Neuron (in vitro differentiated cells): ENCODE measurements at regions not wholly inside any gene's neighbourhood (a gene's known extent, or its start where the extent isn't known, plus 50 kb on each side); places are given as distances from the start of the nearest gene placed in this dataset.
A peak's percentile ranks its signal among the peaks of the same experiment; 100 is the strongest.
"Not testable (repeated sequence)": the region's sequence is repeated elsewhere in the genome, so short reads cannot be mapped to it uniquely, and the experiment has no call there.

Experiments
- H2AFZ ChIP-seq: one replicate; pipeline ENCODE4 v1.6.1; 2013; ENCODE audit warnings: low read depth, mild to moderate bottlenecking, inconsistent platforms, low read length, moderate library complexity
- H3K27me3 ChIP-seq: one replicate; pipeline ENCODE4 v1.6.1; 2013; ENCODE audit warnings: low read length; ENCODE audit not compliant: insufficient read depth
- H3K36me3 ChIP-seq: one replicate; pipeline ENCODE4 v1.6.1; 2013; ENCODE audit warnings: low read length; ENCODE audit not compliant: insufficient read depth
- H3K4me1 ChIP-seq: one replicate; pipeline ENCODE4 v1.6.1; 2013; ENCODE audit warnings: low read length; ENCODE audit not compliant: insufficient read depth
- H3K4me3 ChIP-seq: 2 replicates; pipeline ENCODE4 v1.5.1; 2013; ENCODE audit warnings: mild to moderate bottlenecking, low read length, moderate library complexity
- H3K9me3 ChIP-seq: one replicate; pipeline ENCODE4 v1.6.1; 2013; ENCODE audit warnings: low read length

DNA sequence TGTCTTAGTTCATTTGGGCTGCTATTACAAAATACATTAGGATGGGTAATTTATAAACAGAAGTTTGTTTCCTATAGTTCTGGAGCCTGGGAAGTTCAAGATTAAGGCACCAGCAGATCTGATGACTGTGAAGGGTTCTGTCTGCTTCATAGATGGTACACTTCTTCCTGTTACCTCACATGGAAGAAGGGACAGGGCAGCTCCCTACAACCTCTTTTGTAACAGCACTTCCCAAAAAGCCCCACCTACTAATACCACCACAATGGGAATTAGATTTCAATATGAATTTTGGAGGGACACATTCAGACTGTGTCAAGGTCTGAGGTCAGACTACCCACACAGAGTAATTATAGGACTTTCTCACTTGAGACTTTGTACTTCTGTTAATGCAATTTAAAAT lies 260.3 kb downstream of the ARHGAP12 start:
- no peak overlapping the region for H2AFZ ChIP-seq
- no peak overlapping the region for H3K4me3 ChIP-seq

GRCh38 chr10:31665764-31666279 lies 262.8 kb downstream of the ARHGAP12 start:
- not testable (repeated sequence) for H3K9me3 ChIP-seq, H3K4me3 ChIP-seq, H3K36me3 ChIP-seq, H3K27me3 ChIP-seq, H2AFZ ChIP-seq, H3K4me1 ChIP-seq

More for the DNA sequence above, 260.3 kb downstream of the ARHGAP12 start:
- H3K4me1 ChIP-seq, result no peaks in the 10 kb centered on the region
- H3K36me3 ChIP-seq, result no peaks in the 10 kb centered on the region
- no peaks in the 10 kb centered on the region for H3K27me3 ChIP-seq
- peaks cover 5% of the 10 kb centered on the region for H3K9me3 ChIP-seq

DNA sequence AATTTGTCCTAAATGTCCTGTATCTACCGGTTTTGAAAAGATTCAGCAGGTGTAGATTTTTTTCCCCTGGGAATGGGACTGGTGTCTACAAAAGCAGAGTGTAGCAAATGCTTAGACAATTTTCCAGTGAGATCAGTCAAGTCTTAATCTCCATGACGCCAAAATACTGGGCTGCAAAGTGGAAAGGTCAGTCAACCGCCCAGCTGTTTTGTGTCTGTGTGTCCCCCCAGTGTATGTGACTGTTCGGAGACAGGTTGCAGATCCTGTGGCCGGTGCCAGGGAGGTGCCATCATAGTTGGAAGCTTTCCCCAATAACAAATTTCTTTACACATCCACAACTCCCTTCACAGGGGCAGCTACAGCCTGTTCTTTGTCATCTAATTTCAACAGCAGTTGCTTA lies 263.8 kb downstream of the ARHGAP12 start:
- Histone ChIP-seq H3K4me1 (peaks cover 12% of the 10 kb centered on the region), H3K36me3 (no peaks in the 10 kb centered on the region), H3K27me3 (no peaks in the 10 kb centered on the region), H3K4me3 (no peak overlapping the region), H3K9me3 (no peaks in the 10 kb centered on the region), H2AFZ (no peak overlapping the region)

DNA sequence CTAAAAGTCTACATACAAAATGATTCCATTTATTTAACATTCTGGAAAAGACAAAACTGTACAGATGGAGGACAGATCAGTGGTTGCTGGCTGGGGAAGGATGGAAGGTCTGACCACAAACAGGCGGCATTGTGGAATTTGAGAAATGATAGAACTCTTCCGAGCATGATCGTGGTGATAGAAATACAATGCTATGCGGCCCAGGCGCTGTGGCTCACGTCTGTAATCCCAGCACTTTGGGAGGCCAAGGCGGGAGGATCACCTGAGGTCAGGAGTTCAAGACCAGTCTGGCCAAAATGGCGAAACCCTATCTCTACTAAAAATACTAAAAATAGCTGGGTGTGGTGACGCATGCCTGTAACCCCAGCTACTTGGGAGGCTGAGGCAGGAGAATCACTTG lies 264.6 kb downstream of the ARHGAP12 start:
- H3K9me3 ChIP-seq, H3K4me3 ChIP-seq, H3K27me3 ChIP-seq, H3K36me3 ChIP-seq, H2AFZ ChIP-seq: not testable (repeated sequence)
- peaks cover 14% of the 10 kb centered on the region for H3K4me1 ChIP-seq

DNA sequence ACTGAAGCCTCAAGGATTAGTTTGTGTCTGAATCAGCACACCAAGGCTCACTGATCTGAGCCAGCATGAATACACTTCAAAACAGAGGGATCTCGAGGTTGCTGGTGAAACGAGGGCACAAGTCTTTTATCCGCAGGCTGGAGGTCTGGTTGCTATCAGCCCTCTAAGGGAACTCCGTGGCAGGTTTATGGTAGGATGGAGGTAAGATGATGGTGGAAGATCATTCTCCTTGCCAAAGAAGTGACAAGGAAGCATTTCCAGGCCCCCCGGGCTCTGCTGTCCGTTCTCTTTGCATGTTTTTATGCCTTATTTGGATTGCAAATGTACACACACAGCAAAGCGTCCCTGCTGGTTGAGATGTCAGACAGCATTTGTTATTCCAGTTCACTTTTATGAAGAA lies 268.3 kb downstream of the ARHGAP12 start:
- no peaks in the 10 kb centered on the region for H3K9me3 ChIP-seq

DNA sequence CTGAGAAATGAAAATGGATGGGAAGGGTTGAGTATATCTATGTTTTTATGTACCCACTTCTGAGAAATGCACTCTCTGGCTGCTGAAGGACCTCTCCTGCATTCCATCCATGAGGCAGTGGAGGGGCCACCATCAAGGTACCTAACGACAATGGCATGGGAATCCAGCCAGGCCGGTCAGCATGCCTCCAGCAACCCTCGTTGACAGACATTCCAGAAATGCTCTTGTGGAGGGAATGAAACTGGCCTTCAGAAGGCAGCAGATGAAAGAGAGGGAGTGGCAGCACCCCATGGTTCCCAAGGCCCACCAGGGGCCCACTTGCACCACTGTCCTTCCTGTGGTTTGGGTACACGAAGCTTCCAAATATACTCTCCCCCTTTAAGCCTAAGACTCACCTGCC lies 269.0 kb downstream of the ARHGAP12 start:
- H3K9me3 ChIP-seq, result no peaks in the 10 kb centered on the region
- H3K4me3 ChIP-seq, result no peak overlapping the region
- H2AFZ ChIP-seq, result no peak overlapping the region
- no peaks in the 10 kb centered on the region for H3K36me3 ChIP-seq
- H3K27me3 ChIP-seq, result no peaks in the 10 kb centered on the region
- peaks cover 14% of the 10 kb centered on the region for H3K4me1 ChIP-seq

More for the DNA sequence above, 268.3 kb downstream of the ARHGAP12 start:
- peak overlapping the region; percentile 87 for H2AFZ ChIP-seq
- H3K4me1 ChIP-seq, result peaks cover 14% of the 10 kb centered on the region
- H3K27me3 ChIP-seq, result no peaks in the 10 kb centered on the region
- no peak overlapping the region for H3K4me3 ChIP-seq
- no peaks in the 10 kb centered on the region for H3K36me3 ChIP-seq

GRCh38 chr10:31657434-31657872 lies 271.2 kb downstream of the ARHGAP12 start:
- Histone ChIP-seq H3K9me3 (no peaks in the 10 kb centered on the region), H3K4me1 (peaks cover 14% of the 10 kb centered on the region), H3K36me3 (no peaks in the 10 kb centered on the region), H3K4me3 (no peak overlapping the region), H2AFZ (no peak overlapping the region), H3K27me3 (no peaks in the 10 kb centered on the region)

- Histone ChIP-seq H3K36me3 (no peaks in the 10 kb centered on the region), H2AFZ (no peak overlapping the region), H3K4me3 (no peak overlapping the region), H3K4me1 (peaks cover 14% of the 10 kb centered on the region), H3K9me3 (no peaks in the 10 kb centered on the region), H3K27me3 (no peaks in the 10 kb centered on the region)
These were observed 271.7 kb downstream of the ARHGAP12 start for GRCh38 chr10:31656851-31657433.

GRCh38 chr10:31652038-31652437 lies 276.6 kb downstream of the ARHGAP12 start:
- Histone ChIP-seq H2AFZ (no peak overlapping the region), H3K27me3 (no peaks in the 10 kb centered on the region), H3K36me3 (no peaks in the 10 kb centered on the region), H3K4me1 (peaks cover 2% of the 10 kb centered on the region), H3K4me3 (no peak overlapping the region), H3K9me3 (no peaks in the 10 kb centered on the region)

- H3K4me1 ChIP-seq, result peaks cover 2% of the 10 kb centered on the region
- no peak overlapping the region for H3K4me3 ChIP-seq
- H2AFZ ChIP-seq, result no peak overlapping the region
- no peaks in the 10 kb centered on the region for H3K36me3 ChIP-seq
- no peaks in the 10 kb centered on the region for H3K27me3 ChIP-seq
- H3K9me3 ChIP-seq, result no peaks in the 10 kb centered on the region
These were observed 278.6 kb downstream of the ARHGAP12 start for GRCh38 chr10:31650010-31650409.

GRCh38 chr10:31648966-31649365 lies 279.7 kb downstream of the ARHGAP12 start:
- H2AFZ ChIP-seq, result no peak overlapping the region
- H3K4me1 ChIP-seq, result peaks cover 2% of the 10 kb centered on the region
- no peaks in the 10 kb centered on the region for H3K9me3 ChIP-seq
- no peaks in the 10 kb centered on the region for H3K27me3 ChIP-seq
- H3K4me3 ChIP-seq, result no peak overlapping the region
- H3K36me3 ChIP-seq, result no peaks in the 10 kb centered on the region

- Histone ChIP-seq H3K36me3 (no peaks in the 10 kb centered on the region), H2AFZ (no peak overlapping the region), H3K9me3 (no peaks in the 10 kb centered on the region), H3K4me3 (no peak overlapping the region), H3K4me1 (peaks cover 2% of the 10 kb centered on the region), H3K27me3 (no peaks in the 10 kb centered on the region)
These were observed 280.8 kb downstream of the ARHGAP12 start for GRCh38 chr10:31647861-31648260.

GRCh38 chr10:31646519-31646918 lies 282.1 kb downstream of the ARHGAP12 start:
- no peaks in the 10 kb centered on the region for H3K36me3 ChIP-seq
- H3K4me1 ChIP-seq, result peaks cover 2% of the 10 kb centered on the region
- H2AFZ ChIP-seq, result no peak overlapping the region
- no peaks in the 10 kb centered on the region for H3K9me3 ChIP-seq
- no peak overlapping the region for H3K4me3 ChIP-seq
- H3K27me3 ChIP-seq, result no peaks in the 10 kb centered on the region

GRCh38 chr10:31645786-31646185 lies 282.8 kb downstream of the ARHGAP12 start:
- Histone ChIP-seq H3K36me3 (no peaks in the 10 kb centered on the region), H3K27me3 (no peaks in the 10 kb centered on the region), H3K4me3 (no peak overlapping the region), H2AFZ (no peak overlapping the region), H3K9me3 (no peaks in the 10 kb centered on the region), H3K4me1 (peaks cover 2% of the 10 kb centered on the region)
